HG03039 (cell line): ENCODE measurements at regions not wholly inside any gene's neighbourhood (a gene's known extent, or its start where the extent isn't known, plus 50 kb on each side); places are given as distances from the start of the nearest gene placed in this dataset.
"Not testable (repeated sequence)": the region's sequence is repeated elsewhere in the genome, so short reads cannot be mapped to it uniquely, and the experiment has no call there.

Experiments
- ATAC-seq: cut with Tn5 transposase; IDR thresholded peaks from one replicate; pipeline ENCODE4 v1.9.1; 2021; ENCODE audit warnings: mild to moderate bottlenecking, moderate library complexity; ENCODE audit not compliant: unreplicated experiment

GRCh38 chrX:122850326-122850725 is 333.8 kb upstream of the GRIA3 start:
- no peak for ATAC-seq

- no peak for ATAC-seq
Measured at GRCh38 chrX:122856205-122856604, 327.9 kb upstream of the GRIA3 start.

GRCh38 chrX:122857734-122858133 is 326.3 kb upstream of the GRIA3 start:
- no peak for ATAC-seq

GRCh38 chrX:122863067-122863466 is 321.0 kb upstream of the GRIA3 start:
- ATAC-seq = no peak

GRCh38 chrX:122866532-122866931 is 317.5 kb upstream of the GRIA3 start:
- ATAC-seq = no peak

GRCh38 chrX:122868631-122869030 is 315.4 kb upstream of the GRIA3 start:
- no peak for ATAC-seq

GRCh38 chrX:122869171-122869570 is 314.9 kb upstream of the GRIA3 start:
- ATAC-seq = no peak

- ATAC-seq = no peak
Measured at GRCh38 chrX:122878269-122878668, 305.8 kb upstream of the GRIA3 start.

GRCh38 chrX:122880952-122881351 is 303.1 kb upstream of the GRIA3 start:
- no peak for ATAC-seq

GRCh38 chrX:122890729-122891128 is 293.3 kb upstream of the GRIA3 start:
- no peak for ATAC-seq

- no peak for ATAC-seq
Measured at GRCh38 chrX:122906726-122907125, 277.4 kb upstream of the GRIA3 start.

GRCh38 chrX:122907375-122907774 is 276.7 kb upstream of the GRIA3 start:
- ATAC-seq = no peak

- ATAC-seq = no peak
Measured at GRCh38 chrX:122910697-122911096, 273.4 kb upstream of the GRIA3 start.

GRCh38 chrX:122913134-122913533 is 270.9 kb upstream of the GRIA3 start:
- no peak for ATAC-seq

GRCh38 chrX:122913764-122914163 is 270.3 kb upstream of the GRIA3 start:
- ATAC-seq = no peak

- ATAC-seq = no peak
Measured at GRCh38 chrX:122914256-122914655, 269.8 kb upstream of the GRIA3 start.

- no peak for ATAC-seq
Measured at GRCh38 chrX:122934131-122934530, 249.9 kb upstream of the GRIA3 start.

GRCh38 chrX:122940199-122940598 is 243.9 kb upstream of the GRIA3 start:
- no peak for ATAC-seq

- no peak for ATAC-seq
Measured at GRCh38 chrX:122941806-122942205, 242.3 kb upstream of the GRIA3 start.

GRCh38 chrX:122943918-122944317 is 240.2 kb upstream of the GRIA3 start:
- no peak for ATAC-seq

GRCh38 chrX:122945328-122945727 is 238.8 kb upstream of the GRIA3 start:
- ATAC-seq = no peak

- ATAC-seq = no peak
Measured at GRCh38 chrX:122972604-122973003, 211.5 kb upstream of the GRIA3 start.

GRCh38 chrX:122982521-122982920 is 201.6 kb upstream of the GRIA3 start:
- no peak for ATAC-seq

- not testable (repeated sequence) for ATAC-seq
Measured at GRCh38 chrX:123002844-123003243, 181.2 kb upstream of the GRIA3 start.
